H1 (cell line): ENCODE measurements at regions not wholly inside any gene's neighbourhood (a gene's known extent, or its start where the extent isn't known, plus 50 kb on each side); places are given as distances from the start of the nearest gene placed in this dataset.

Source experiments
- CTCF ChIA-PET: fragments of 300-600 bp; sonication (Branson Sonifier 250); formaldehyde crosslinking; loops from one replicate; lab custom pipeline; 2021; ENCODE audit not compliant: partially characterized antibody; lab: Charles Lee
- POLR2A ChIA-PET: fragments of 300-600 bp; sonication (Branson Sonifier 250); formaldehyde crosslinking; loops from one replicate; lab custom pipeline; 2021; ENCODE audit warnings: inconsistent platforms; ENCODE audit not compliant: partially characterized antibody; lab: Charles Lee
- DNase-seq, 2 experiments: peaks; one replicate each; pipeline versions ENCODE4 v3.0.0 to v3.0.0-alpha.2; 2010 to 2022; ENCODE audit warnings: low spot score in 2 of 2, low read depth in 1 of 2, mixed read lengths in 1 of 2
- FAIRE-seq: peaks from 2 replicates; lab custom pipeline; 2011; peaks lifted over from hg19 to GRCh38; lab: Jason Lieb, UNC
- H2AFZ ChIP-seq: 2 replicates; pipeline ENCODE4 v1.8.1; 2012; ENCODE audit warnings: low read length, inconsistent platforms
- H2AK5ac ChIP-seq: 2 replicates; pipeline ENCODE4 v1.6.1; 2013; ENCODE audit warnings: low read depth, low read length
- H2BK120ac ChIP-seq: replicated peaks from 2 replicates; pipeline ENCODE3; 2013; ENCODE audit warnings: low read depth, low read length, inconsistent platforms
- H2BK12ac ChIP-seq: 2 replicates; pipeline ENCODE4 v1.6.1; 2013; ENCODE audit warnings: low read depth, low read length
- H2BK15ac ChIP-seq: 2 replicates; pipeline ENCODE4 v1.6.1; 2013; ENCODE audit warnings: low read length
- H2BK20ac ChIP-seq: 2 replicates; pipeline ENCODE4 v1.6.1; 2013; ENCODE audit warnings: low read length
- H2BK5ac ChIP-seq: 2 replicates; pipeline ENCODE4 v1.6.1; 2013; ENCODE audit warnings: low read depth, low read length
- H3K14ac ChIP-seq: 2 replicates; pipeline ENCODE4 v1.6.1; 2013; ENCODE audit warnings: inconsistent platforms; ENCODE audit not compliant: insufficient read length
- H3K18ac ChIP-seq: 2 replicates; pipeline ENCODE4 v1.6.1; 2013; ENCODE audit warnings: low read length; ENCODE audit errors: extremely low read depth
- H3K23ac ChIP-seq: 2 replicates; pipeline ENCODE4 v1.6.1; 2013; ENCODE audit warnings: inconsistent platforms; ENCODE audit not compliant: insufficient read length
- H3K23me2 ChIP-seq: 2 replicates; pipeline ENCODE4 v1.6.1; 2013; ENCODE audit warnings: low read depth, low read length
- H3K27ac ChIP-seq: 2 replicates; pipeline ENCODE4 v1.6.1; 2011; ENCODE audit warnings: low read depth, low read length, inconsistent platforms
- H3K27me3 ChIP-seq, 4 experiments: replicated peaks in 1 of 4; 1 replicate in 1 of 4; 2 replicates in 3 of 4; pipeline versions ENCODE4 v1.6.1 to v1.8.1; 2011 to 2013; ENCODE audit warnings: low read length in 3 of 4, mild to moderate bottlenecking in 3 of 4, inconsistent platforms in 2 of 4, mixed read lengths in 2 of 4, moderate library complexity in 1 of 4; ENCODE audit not compliant: control insufficient read depth in 3 of 4, insufficient read depth in 3 of 4; ENCODE audit errors: extremely low read depth in 1 of 4
- H3K36me3 ChIP-seq, 4 experiments: 2 replicates each; pipeline versions ENCODE4 v1.6.1 to v1.8.1; 2011 to 2013; ENCODE audit warnings: mild to moderate bottlenecking in 4 of 4, low read length in 3 of 4, moderate library complexity in 2 of 4, control low read depth in 1 of 4, inconsistent platforms in 1 of 4; ENCODE audit not compliant: insufficient read depth in 4 of 4, control insufficient read depth in 2 of 4
- H3K4ac ChIP-seq: replicated peaks from 2 replicates; pipeline ENCODE3; 2013; ENCODE audit warnings: low read length, low read depth, mixed read lengths, inconsistent platforms; ENCODE audit not compliant: insufficient read length
- H3K4me1 ChIP-seq, 4 experiments: replicated peaks in 1 of 4; 1 replicate in 1 of 4; 2 replicates in 3 of 4; pipeline versions ENCODE4 v1.6.1 to v1.8.1; 2011 to 2013; ENCODE audit warnings: low read length in 3 of 4, inconsistent platforms in 2 of 4, mixed read lengths in 1 of 4; ENCODE audit not compliant: insufficient read depth in 4 of 4, control insufficient read depth in 3 of 4
- H3K4me2 ChIP-seq, 2 experiments: 2 replicates each; pipeline versions ENCODE4 v1.6.1 to v1.8.1; 2011 to 2013; ENCODE audit warnings: low read depth in 2 of 2, low read length in 2 of 2, control low read depth in 1 of 2, inconsistent platforms in 1 of 2, mild to moderate bottlenecking in 1 of 2; ENCODE audit not compliant: insufficient read depth in 1 of 2
- H3K4me3 ChIP-seq, 4 experiments: fragments of 200-600, 300-600 bp in 1 of 4; sonication (generic), shearing (Covaris generic), sonication (Bioruptor Twin) in 1 of 4; 2 replicates each; pipeline versions ENCODE4 v1.5.1 to v1.8.1; 2011 to 2016; ENCODE audit warnings: low read length in 4 of 4, low read depth in 3 of 4, control low read depth in 2 of 4, inconsistent platforms in 2 of 4, mild to moderate bottlenecking in 2 of 4, mixed read lengths in 1 of 4, moderate library complexity in 1 of 4; ENCODE audit not compliant: insufficient read depth in 2 of 4; ENCODE audit errors: extremely low read depth in 1 of 4
- H3K56ac ChIP-seq: replicated peaks from 2 replicates; pipeline ENCODE3; 2013; ENCODE audit warnings: low read depth, mild to moderate bottlenecking, mixed read lengths, low read length, inconsistent platforms; ENCODE audit not compliant: insufficient read length
- H3K79me1 ChIP-seq: 2 replicates; pipeline ENCODE4 v1.6.1; 2013; ENCODE audit warnings: low read depth, low read length, control low read depth
- H3K79me2 ChIP-seq, 2 experiments: 2 replicates each; pipeline versions ENCODE4 v1.6.1 to v1.8.1; 2012 to 2013; ENCODE audit warnings: low read length in 2 of 2, mild to moderate bottlenecking in 2 of 2, inconsistent platforms in 1 of 2; ENCODE audit not compliant: insufficient read depth in 2 of 2, control insufficient read depth in 1 of 2
- H3K9ac ChIP-seq, 4 experiments: replicated peaks in 1 of 4; 1 replicate in 1 of 4; 2 replicates in 3 of 4; pipeline versions ENCODE4 v1.6.1 to v1.8.1; 2011 to 2013; ENCODE audit warnings: low read depth in 3 of 4, low read length in 3 of 4, control low read depth in 2 of 4, mild to moderate bottlenecking in 2 of 4, moderate library complexity in 2 of 4, inconsistent platforms in 1 of 4; ENCODE audit errors: extremely low read depth in 1 of 4
- H3K9me3 ChIP-seq, 2 experiments: 2 replicates each; pipeline versions ENCODE4 v1.6.1 to v1.8.1; 2012 to 2013; ENCODE audit warnings: mild to moderate bottlenecking in 2 of 2, moderate library complexity in 2 of 2, control low read depth in 1 of 2, inconsistent platforms in 1 of 2, low read depth in 1 of 2, low read length in 1 of 2, mixed read lengths in 1 of 2; ENCODE audit not compliant: insufficient read depth in 2 of 2
- H4K20me1 ChIP-seq, 2 experiments: replicated peaks in 1 of 2; 2 replicates each; pipeline versions ENCODE3 to v1.8.1; 2011 to 2013; ENCODE audit warnings: inconsistent platforms in 2 of 2, low read length in 2 of 2, mild to moderate bottlenecking in 1 of 2; ENCODE audit not compliant: insufficient read depth in 2 of 2, control insufficient read depth in 1 of 2
- H4K5ac ChIP-seq: 2 replicates; pipeline ENCODE4 v1.6.1; 2013; ENCODE audit warnings: low read length, low read depth, mixed read lengths, inconsistent platforms; ENCODE audit not compliant: insufficient read length
- H4K8ac ChIP-seq: 2 replicates; pipeline ENCODE4 v1.8.0; 2013; ENCODE audit warnings: mild to moderate bottlenecking, moderate library complexity, low read length, inconsistent platforms; ENCODE audit not compliant: insufficient read depth; ENCODE audit errors: extremely low read depth
- H4K91ac ChIP-seq: replicated peaks from 2 replicates; pipeline ENCODE3; 2013; ENCODE audit warnings: low read length, mixed read lengths, inconsistent platforms; ENCODE audit not compliant: insufficient read length
- BCL11A ChIP-seq, 2 experiments: IDR thresholded peaks; one replicate each; pipeline ENCODE4 v1.6.1; 2011; ENCODE audit warnings: low read depth in 2 of 2, low read length in 2 of 2, mild to moderate bottlenecking in 2 of 2
- RXRA ChIP-seq: IDR thresholded peaks from 2 replicates; pipeline ENCODE4 v1.6.1; 2011; ENCODE audit warnings: low read depth, mild to moderate bottlenecking, low read length, moderate library complexity; ENCODE audit not compliant: insufficient read depth
- WGBS, 2 experiments: shearing (Covaris generic) in 1 of 2; methylation state at CpG; one replicate each; pipeline versions ENCODE4 v1.1.6 to v1.1.7; 2013 to 2015; ENCODE audit warnings: low lambda C conversion rate in 2 of 2, mixed read lengths in 2 of 2, inconsistent platforms in 1 of 2, low coverage in 1 of 2, missing lambda C conversion rate in 1 of 2; ENCODE audit not compliant: insufficient replicate concordance in 2 of 2, insufficient coverage in 1 of 2, insufficient read length in 1 of 2; ENCODE audit errors: extremely low coverage in 1 of 2, missing lambda C conversion rate in 1 of 2; 5-methylcytosine and 5-hydroxymethylcytosine counted together

GRCh38 chr11:21711341-21711740 lies 481.5 kb upstream of the ANO5 start:
- H3K23me2 ChIP-seq = no peaks in the 10 kb centered on the region
- H3K9me3 ChIP-seq = no peaks in the 10 kb centered on the region
- H4K5ac ChIP-seq = no peak overlapping the region
- no peak overlapping the region for H3K4me3 ChIP-seq
- TF ChIP-seq BCL11A (IDR thresholded peaks at IDR 0.05; ENCODE audit: low read depth in 2 of 2, low read length in 2 of 2) = no peak
- no peak for TF ChIP-seq RXRA
- no peak overlapping the region for H2BK5ac ChIP-seq
- no peak overlapping the region; the same call in 1 of the 2 replicates for H2AFZ ChIP-seq
- H3K79me1 ChIP-seq = no peaks in the 10 kb centered on the region
- no peak overlapping the region for H2AK5ac ChIP-seq
- DNase-seq = no peak
- no peak overlapping the region for H3K4me2 ChIP-seq
- H4K8ac ChIP-seq = no peak overlapping the region
- H3K27ac ChIP-seq = no peak overlapping the region
- H3K4ac ChIP-seq = no peak overlapping the region
- no peak overlapping the region for H3K18ac ChIP-seq
- H3K79me2 ChIP-seq = no peaks in the 10 kb centered on the region
- H2BK20ac ChIP-seq = no peak overlapping the region
- no peak overlapping the region for H2BK120ac ChIP-seq
- H3K36me3 ChIP-seq = no peaks in the 10 kb centered on the region
- 93% methylated on average over 2 of the region's 2 CpGs; no CpG with 5 or more reads in 1 of the 2 experiments for WGBS, 2 experiments
- H4K91ac ChIP-seq = no peak overlapping the region
- FAIRE-seq = no peak
- H3K4me1 ChIP-seq = peaks cover 0 to 6% (median 1%) of the 10 kb centered on the region in 4 experiments; a peak in 1 of 7 replicates
- POLR2A ChIA-PET = no interaction called here
- H3K27me3 ChIP-seq = no peaks in the 10 kb centered on the region
- H2BK15ac ChIP-seq = no peak overlapping the region
- no peak overlapping the region for H3K56ac ChIP-seq
- no peaks in the 10 kb centered on the region for H4K20me1 ChIP-seq
- no peak overlapping the region for H3K23ac ChIP-seq
- H3K9ac ChIP-seq = no peak overlapping the region
- H2BK12ac ChIP-seq = no peak overlapping the region
- CTCF ChIA-PET = no interaction called here
- H3K14ac ChIP-seq = no peak overlapping the region
